SK-N-MC (cell line): ENCODE measurements at regions not wholly inside any gene's neighbourhood (a gene's known extent, or its start where the extent isn't known, plus 50 kb on each side); places are given as distances from the start of the nearest gene placed in this dataset.

Experiments used
- EZH2 ChIP-seq: fragments of 200-600 bp; sonication (generic); IDR thresholded peaks from one replicate; pipeline ENCODE4 v1.6.1; 2017; ENCODE audit warnings: antibody characterized with exemption
- FOXP2 ChIP-seq: optimal IDR thresholded peaks from 2 replicates; pipeline ENCODE3; 2011; ENCODE audit warnings: mild to moderate bottlenecking, moderate library complexity; ENCODE audit not compliant: insufficient read depth; ENCODE audit errors: extremely low read length, control extremely low read depth
- POLR2AphosphoS5 ChIP-seq: IDR thresholded peaks from 2 replicates; pipeline ENCODE4 v1.6.1; 2012; ENCODE audit warnings: mild to moderate bottlenecking, low read depth, low read length, borderline replicate concordance

DNA sequence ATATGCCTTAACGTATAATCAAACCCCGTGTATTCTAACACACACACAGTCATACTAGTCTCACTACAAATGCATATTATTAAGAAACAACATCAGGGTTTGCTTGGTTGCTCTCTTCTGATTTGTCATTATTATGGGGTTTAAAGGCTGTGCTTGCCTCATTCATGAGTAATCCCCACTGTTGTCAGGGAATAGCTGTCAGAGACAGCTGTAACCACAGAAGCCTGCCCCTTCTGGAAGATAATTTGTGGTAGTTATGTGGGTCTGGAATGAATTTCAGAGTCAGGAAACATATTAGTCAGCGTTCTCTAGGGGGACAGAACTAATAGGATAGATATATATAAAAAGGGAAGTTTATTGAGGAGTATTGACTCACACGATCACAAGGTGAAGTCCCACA, 456.9 kb upstream of the TMEM132C start:
- no peak for TF ChIP-seq POLR2AphosphoS5
- TF ChIP-seq EZH2, result no peak
- no peak for TF ChIP-seq FOXP2
